GM12878 (cell line): ENCODE measurements at regions not wholly inside any gene's neighbourhood (a gene's known extent, or its start where the extent isn't known, plus 50 kb on each side); places are given as distances from the start of the nearest gene placed in this dataset.

Experiments
- ATAC-seq: fragments of 200-7000 bp; cut with Tn5 transposase; 3 replicates; pipeline ENCODE4 v1.9.1; 2020; ENCODE audit warnings: mild to moderate bottlenecking, moderate library complexity
- BruUV-seq: library from RNA; stranded (reverse); fragments of 400-500 nt; replicated peaks from 2 replicates; lab custom pipeline; 2021; lab: Mats Ljungman, UMichigan
- CTCF ChIA-PET: fragments of 300-600 bp; sonication (Branson Sonifier 250); formaldehyde crosslinking; extraction: SDS; loops from one replicate; lab custom pipeline; 2021; ENCODE audit warnings: inconsistent platforms; lab: Yijun Ruan, JAX
- POLR2A ChIA-PET: fragments of 350-600 bp; formaldehyde crosslinking; extraction: SDS; loops from one replicate; lab custom pipeline; 2021; ENCODE audit warnings: inconsistent platforms; lab: Charles Lee
- RAD21 ChIA-PET: fragments of 300-600 bp; sonication (Branson Sonifier 250); formaldehyde crosslinking; loops from one replicate; lab custom pipeline; 2023; ENCODE audit warnings: antibody characterized with exemption; ENCODE audit not compliant: unreplicated experiment; lab: Charles Lee
- SMC1A ChIA-PET: fragments of 300-600 bp; sonication (Branson Sonifier 250); formaldehyde crosslinking; loops from one replicate; lab custom pipeline; 2023; ENCODE audit not compliant: unreplicated experiment, uncharacterized antibody; lab: Charles Lee
- DNase-seq: peaks from one replicate; pipeline ENCODE4 v3.0.0-alpha.2; 2011; ENCODE audit warnings: low read depth, low spot score
- FAIRE-seq: peaks from 3 replicates; lab custom pipeline; 2011; peaks lifted over from hg19 to GRCh38; lab: Jason Lieb, UNC
- H2AFZ ChIP-seq: 2 replicates; pipeline ENCODE4 v1.6.0; 2011; ENCODE audit warnings: low read depth, low read length, control low read depth; ENCODE audit not compliant: control insufficient read depth
- H3K27ac ChIP-seq: 2 replicates; pipeline ENCODE4 v1.5.1; 2011; ENCODE audit warnings: control low read depth; ENCODE audit not compliant: control insufficient read depth, insufficient read depth
- H3K27me3 ChIP-seq, 2 experiments: replicated peaks in 1 of 2; 2 replicates each; pipeline versions ENCODE4 v1.6.0 to v1.6.1; 2011; ENCODE audit warnings: low read length in 1 of 2; ENCODE audit not compliant: control insufficient read depth in 2 of 2, insufficient read depth in 2 of 2
- H3K36me3 ChIP-seq, 2 experiments: 2 replicates each; pipeline ENCODE4 v1.5.1; 2011; ENCODE audit warnings: low read length in 1 of 2; ENCODE audit not compliant: control insufficient read depth in 2 of 2, insufficient read depth in 2 of 2
- H3K4me1 ChIP-seq: 2 replicates; pipeline ENCODE4 v1.6.1; 2011; ENCODE audit warnings: mild to moderate bottlenecking, low read length, moderate library complexity, mixed read lengths; ENCODE audit not compliant: control insufficient read depth, insufficient read depth
- H3K4me2 ChIP-seq: 2 replicates; pipeline ENCODE4 v1.6.0; 2011; ENCODE audit warnings: control low read depth; ENCODE audit not compliant: control insufficient read depth, insufficient read depth
- H3K4me3 ChIP-seq: fragments of 200-600 bp; sonication (generic); 2 replicates; pipeline ENCODE4 v1.5.1; 2016
- H3K79me2 ChIP-seq: 2 replicates; pipeline ENCODE4 v1.6.0; 2011; ENCODE audit warnings: low read length; ENCODE audit not compliant: control insufficient read depth, insufficient read depth
- H3K9ac ChIP-seq: 2 replicates; pipeline ENCODE4 v1.8.0; 2011; ENCODE audit warnings: low read length, control low read depth, mixed read lengths; ENCODE audit not compliant: control insufficient read depth, insufficient read depth
- H3K9me3 ChIP-seq: replicated peaks from 3 replicates; pipeline ENCODE4 v1.5.1; 2011; ENCODE audit warnings: mild to moderate bottlenecking, low read length; ENCODE audit not compliant: control insufficient read depth, insufficient read depth
- H4K20me1 ChIP-seq: 2 replicates; pipeline ENCODE4 v1.6.0; 2011; ENCODE audit not compliant: control insufficient read depth, insufficient read depth
- BHLHE40 ChIP-seq, 2 experiments: fragments of 450-650 bp in 1 of 2; IDR thresholded peaks; 2 replicates each; pipeline ENCODE4 v1.6.1; 2011 to 2017; ENCODE audit warnings: low read depth in 2 of 2, borderline replicate concordance in 1 of 2, improper control_type of control experiment in 1 of 2, low read length in 1 of 2, mild to moderate bottlenecking in 1 of 2
- MTA2 ChIP-seq: fragments of 450-650 bp; IDR thresholded peaks from 2 replicates; pipeline ENCODE4 v1.6.1; 2016; ENCODE audit warnings: low read depth, mild to moderate bottlenecking, moderate library complexity
- NFIC ChIP-seq: IDR thresholded peaks from 2 replicates; pipeline ENCODE4 v1.6.1; 2012; ENCODE audit warnings: low read depth, mild to moderate bottlenecking, inconsistent platforms, low read length, moderate library complexity
- POLR2AphosphoS2 ChIP-seq: IDR thresholded peaks from 2 replicates; pipeline ENCODE4 v1.6.1; 2011; ENCODE audit warnings: low read depth, mild to moderate bottlenecking, low read length, improper control_type of control experiment, moderate library complexity
- RB1 ChIP-seq: fragments of 450-650 bp; formaldehyde crosslinking; IDR thresholded peaks from 2 replicates; pipeline ENCODE4 v1.6.1; 2017; ENCODE audit warnings: mild to moderate bottlenecking, borderline replicate concordance
- TBL1XR1 ChIP-seq: IDR thresholded peaks from 2 replicates; pipeline ENCODE4 v1.6.1; 2012; ENCODE audit warnings: low read depth, low read length, improper control_type of control experiment
- WGBS: methylation state at CpG from one replicate; pipeline ENCODE4 v1.1.6; 2016; ENCODE audit warnings: low lambda C conversion rate; ENCODE audit not compliant: insufficient replicate concordance, insufficient coverage; ENCODE audit errors: missing lambda C conversion rate; 5-methylcytosine and 5-hydroxymethylcytosine counted together
- in situ Hi-C: fragments of 300-500 bp; cut with MboI; formaldehyde crosslinking; loops from 9 replicates; pipeline ENCODE4 v1.14.3; 2018; ENCODE audit warnings: mixed read lengths
- intact Hi-C: fragments of 100-400 bp; cut with micrococcal nuclease; formaldehyde crosslinking; loops from one replicate; pipeline ENCODE4 v1.14.2; 2022; ENCODE audit not compliant: unreplicated experiment
- TF ChIP-seq, protein P1 (sequence below): fragments of 450-650 bp; formaldehyde crosslinking; IDR thresholded peaks from 2 replicates; pipeline ENCODE4 v1.5.0; 2022; ENCODE audit warnings: mild to moderate bottlenecking, missing genetic modification characterization
- TF ChIP-seq, protein P2 (sequence below): IDR thresholded peaks from 2 replicates; pipeline ENCODE4 v1.6.1; 2012; ENCODE audit warnings: low read length, inconsistent platforms

DNA sequence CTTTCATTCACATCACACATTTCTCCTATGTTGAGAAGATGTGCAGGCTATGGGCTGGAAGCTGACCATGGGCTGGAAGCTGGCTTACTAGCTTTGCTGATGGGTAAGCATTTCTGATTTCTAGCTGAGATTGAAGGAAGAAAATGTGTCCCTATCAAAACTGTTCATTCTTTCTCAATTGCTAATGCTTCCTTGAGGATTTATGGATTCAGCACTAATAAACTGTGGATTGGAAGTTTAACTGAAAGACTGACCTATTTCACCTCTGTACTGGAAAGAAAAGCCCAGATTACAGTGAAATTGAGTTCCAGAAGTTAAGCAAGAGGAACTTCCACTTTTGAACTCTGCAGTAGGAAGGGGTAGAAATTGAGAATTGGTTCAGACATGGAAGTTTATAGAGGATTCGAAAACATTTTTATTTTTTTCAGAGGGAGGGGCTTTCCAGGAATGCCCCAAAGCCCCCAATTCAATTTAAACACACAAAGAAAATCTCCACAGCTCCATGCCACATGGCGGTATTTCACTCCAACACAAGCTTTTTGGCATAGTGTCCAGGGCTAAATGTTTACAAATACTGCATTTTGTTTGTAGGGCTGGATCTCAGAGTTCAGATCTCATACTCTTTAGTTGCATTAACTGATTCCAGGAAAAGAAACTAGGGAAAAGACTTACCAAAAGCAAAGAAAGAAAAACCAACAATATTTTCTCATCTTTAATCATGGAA lies 61.2 kb upstream of the ARGLU1 start:
- CTCF ChIA-PET = interaction anchor here (0.6 to 1.3 kb wide), 4 partner anchors 9 to 276 kb away, joined by 3 to 5 read pairs (median 3); no protein-coding TSS in a partner anchor
- FAIRE-seq (no peak), DNase-seq (no peak), ATAC-seq (no peak)
- Histone ChIP-seq H3K4me2 (no peak overlapping the region), H3K4me1 (no peaks in the 10 kb centered on the region), H3K27ac (no peak overlapping the region), H3K9ac (no peak overlapping the region), H3K36me3 (no peaks in the 10 kb centered on the region), H2AFZ (no peak overlapping the region)
- POLR2A ChIA-PET = no interaction called here
- BruUV-seq = no TSS peak
- TF ChIP-seq POLR2AphosphoS2 (no peak), NFIC (no peak), MTA2 (no peak), TBL1XR1 (no peak), RB1 (no peak), BHLHE40 (IDR thresholded peaks at IDR 0.05; ENCODE audit: borderline replicate concordance in 1 of 2, low read depth in 2 of 2, low read length in 1 of 2) (no peak)
- TF ChIP-seq, protein P1, sequence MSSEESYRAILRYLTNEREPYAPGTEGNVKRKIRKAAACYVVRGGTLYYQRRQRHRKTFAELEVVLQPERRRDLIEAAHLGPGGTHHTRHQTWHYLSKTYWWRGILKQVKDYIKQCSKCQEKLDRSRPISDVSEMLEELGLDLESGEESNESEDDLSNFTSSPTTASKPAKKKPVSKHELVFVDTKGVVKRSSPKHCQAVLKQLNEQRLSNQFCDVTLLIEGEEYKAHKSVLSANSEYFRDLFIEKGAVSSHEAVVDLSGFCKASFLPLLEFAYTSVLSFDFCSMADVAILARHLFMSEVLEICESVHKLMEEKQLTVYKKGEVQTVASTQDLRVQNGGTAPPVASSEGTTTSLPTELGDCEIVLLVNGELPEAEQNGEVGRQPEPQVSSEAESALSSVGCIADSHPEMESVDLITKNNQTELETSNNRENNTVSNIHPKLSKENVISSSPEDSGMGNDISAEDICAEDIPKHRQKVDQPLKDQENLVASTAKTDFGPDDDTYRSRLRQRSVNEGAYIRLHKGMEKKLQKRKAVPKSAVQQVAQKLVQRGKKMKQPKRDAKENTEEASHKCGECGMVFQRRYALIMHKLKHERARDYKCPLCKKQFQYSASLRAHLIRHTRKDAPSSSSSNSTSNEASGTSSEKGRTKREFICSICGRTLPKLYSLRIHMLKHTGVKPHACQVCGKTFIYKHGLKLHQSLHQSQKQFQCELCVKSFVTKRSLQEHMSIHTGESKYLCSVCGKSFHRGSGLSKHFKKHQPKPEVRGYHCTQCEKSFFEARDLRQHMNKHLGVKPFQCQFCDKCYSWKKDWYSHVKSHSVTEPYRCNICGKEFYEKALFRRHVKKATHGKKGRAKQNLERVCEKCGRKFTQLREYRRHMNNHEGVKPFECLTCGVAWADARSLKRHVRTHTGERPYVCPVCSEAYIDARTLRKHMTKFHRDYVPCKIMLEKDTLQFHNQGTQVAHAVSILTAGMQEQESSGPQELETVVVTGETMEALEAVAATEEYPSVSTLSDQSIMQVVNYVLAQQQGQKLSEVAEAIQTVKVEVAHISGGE (CRISPR knock-in tag) = no peak
- TF ChIP-seq, protein P2, sequence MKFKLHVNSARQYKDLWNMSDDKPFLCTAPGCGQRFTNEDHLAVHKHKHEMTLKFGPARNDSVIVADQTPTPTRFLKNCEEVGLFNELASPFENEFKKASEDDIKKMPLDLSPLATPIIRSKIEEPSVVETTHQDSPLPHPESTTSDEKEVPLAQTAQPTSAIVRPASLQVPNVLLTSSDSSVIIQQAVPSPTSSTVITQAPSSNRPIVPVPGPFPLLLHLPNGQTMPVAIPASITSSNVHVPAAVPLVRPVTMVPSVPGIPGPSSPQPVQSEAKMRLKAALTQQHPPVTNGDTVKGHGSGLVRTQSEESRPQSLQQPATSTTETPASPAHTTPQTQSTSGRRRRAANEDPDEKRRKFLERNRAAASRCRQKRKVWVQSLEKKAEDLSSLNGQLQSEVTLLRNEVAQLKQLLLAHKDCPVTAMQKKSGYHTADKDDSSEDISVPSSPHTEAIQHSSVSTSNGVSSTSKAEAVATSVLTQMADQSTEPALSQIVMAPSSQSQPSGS = no peak
- TF ChIP-seq, all 136 proteins: peak for 0
- SMC1A ChIA-PET = interaction anchor here (0.7 to 1.1 kb wide), 4 partner anchors 9 to 95 kb away, joined by 3 read pairs; no protein-coding TSS in a partner anchor
- no peaks in the 10 kb centered on the region for H3K9me3 ChIP-seq
- intact Hi-C loops = no loop called here
- H3K79me2 ChIP-seq = no peaks in the 10 kb centered on the region
- WGBS = 0% methylated on average over 2 of the region's 2 CpGs
- no peaks in the 10 kb centered on the region for H3K27me3 ChIP-seq
- no peaks in the 10 kb centered on the region for H4K20me1 ChIP-seq
- no peak overlapping the region for H3K4me3 ChIP-seq
- RAD21 ChIA-PET = no interaction called here
- in situ Hi-C loops = no loop called here
